22Rv1 (cell line): ENCODE measurements at regions not wholly inside any gene's neighbourhood (a gene's known extent, or its start where the extent isn't known, plus 50 kb on each side); places are given as distances from the start of the nearest gene placed in this dataset.

Experiments
- ZFX ChIP-seq: fragments of 450-650 bp; IDR thresholded peaks from 2 replicates; pipeline ENCODE4 v1.6.1; 2017; ENCODE audit warnings: antibody characterized with exemption, borderline replicate concordance
- TF ChIP-seq, protein P1 (sequence below): fragments of 450-650 bp; IDR thresholded peaks from 2 replicates; pipeline ENCODE4 v1.5.1; 2017; ENCODE audit warnings: mild to moderate bottlenecking

DNA sequence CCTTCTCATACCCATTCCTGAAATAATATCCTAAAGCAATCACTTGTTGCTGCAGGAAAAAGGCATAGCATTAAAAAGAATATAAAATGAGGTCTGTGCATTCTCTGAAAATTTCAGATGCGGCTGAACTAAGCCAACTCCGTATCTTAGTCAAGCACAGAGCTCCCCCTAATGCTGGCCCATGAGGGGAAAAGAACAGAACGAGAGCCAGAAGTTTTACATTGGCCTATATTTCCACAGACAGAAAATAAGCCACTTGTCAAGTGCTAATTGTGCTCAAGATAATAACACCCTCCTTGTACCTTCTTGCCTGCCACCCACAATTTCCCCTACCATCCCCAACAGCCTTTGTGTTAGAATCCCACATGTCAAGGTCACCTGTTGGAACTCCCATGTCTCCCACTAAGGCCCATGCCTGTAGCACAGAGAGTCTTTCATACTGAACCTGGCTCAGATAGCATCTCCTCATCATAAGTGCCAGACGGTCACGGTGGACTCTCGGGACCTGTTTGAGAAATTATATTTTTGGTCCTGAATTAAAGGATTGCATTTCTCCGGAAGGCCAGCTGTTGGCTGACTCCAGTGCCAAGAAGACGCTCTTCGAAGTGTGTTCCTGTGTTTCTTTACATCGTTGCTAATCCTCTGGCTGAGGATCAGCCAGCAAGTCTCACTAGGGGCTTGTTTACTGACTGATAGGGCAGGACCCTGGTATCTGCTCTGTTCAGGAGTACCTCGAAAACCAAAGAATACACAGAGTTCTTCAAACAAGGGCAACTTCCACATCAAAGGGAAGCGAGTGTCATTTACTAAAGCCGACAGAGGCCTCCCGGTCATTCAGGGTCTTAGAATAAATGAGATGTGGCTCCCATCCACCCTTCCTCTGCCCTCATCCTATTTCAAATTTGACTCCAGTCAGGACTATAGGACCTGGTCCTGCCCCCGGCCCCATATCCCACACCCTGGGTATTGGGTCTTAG, 183.4 kb upstream of the FBXL4 start:
- TF ChIP-seq, protein P1, sequence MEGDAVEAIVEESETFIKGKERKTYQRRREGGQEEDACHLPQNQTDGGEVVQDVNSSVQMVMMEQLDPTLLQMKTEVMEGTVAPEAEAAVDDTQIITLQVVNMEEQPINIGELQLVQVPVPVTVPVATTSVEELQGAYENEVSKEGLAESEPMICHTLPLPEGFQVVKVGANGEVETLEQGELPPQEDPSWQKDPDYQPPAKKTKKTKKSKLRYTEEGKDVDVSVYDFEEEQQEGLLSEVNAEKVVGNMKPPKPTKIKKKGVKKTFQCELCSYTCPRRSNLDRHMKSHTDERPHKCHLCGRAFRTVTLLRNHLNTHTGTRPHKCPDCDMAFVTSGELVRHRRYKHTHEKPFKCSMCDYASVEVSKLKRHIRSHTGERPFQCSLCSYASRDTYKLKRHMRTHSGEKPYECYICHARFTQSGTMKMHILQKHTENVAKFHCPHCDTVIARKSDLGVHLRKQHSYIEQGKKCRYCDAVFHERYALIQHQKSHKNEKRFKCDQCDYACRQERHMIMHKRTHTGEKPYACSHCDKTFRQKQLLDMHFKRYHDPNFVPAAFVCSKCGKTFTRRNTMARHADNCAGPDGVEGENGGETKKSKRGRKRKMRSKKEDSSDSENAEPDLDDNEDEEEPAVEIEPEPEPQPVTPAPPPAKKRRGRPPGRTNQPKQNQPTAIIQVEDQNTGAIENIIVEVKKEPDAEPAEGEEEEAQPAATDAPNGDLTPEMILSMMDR, result no peak
- TF ChIP-seq ZFX, result no peak
